Globus pallidus (tissue), 1 donor: ENCODE measurements at regions not wholly inside any gene's neighbourhood (a gene's known extent, or its start where the extent isn't known, plus 50 kb on each side); places are given as distances from the start of the nearest gene placed in this dataset.
"Not testable (repeated sequence)": the region's sequence is repeated elsewhere in the genome, so short reads cannot be mapped to it uniquely, and the experiment has no call there.

ENCODE experiments used
- DNase-seq: peaks from one replicate; pipeline ENCODE4 v3.0.0-alpha.2; 2015; ENCODE audit warnings: low spot score

DNA sequence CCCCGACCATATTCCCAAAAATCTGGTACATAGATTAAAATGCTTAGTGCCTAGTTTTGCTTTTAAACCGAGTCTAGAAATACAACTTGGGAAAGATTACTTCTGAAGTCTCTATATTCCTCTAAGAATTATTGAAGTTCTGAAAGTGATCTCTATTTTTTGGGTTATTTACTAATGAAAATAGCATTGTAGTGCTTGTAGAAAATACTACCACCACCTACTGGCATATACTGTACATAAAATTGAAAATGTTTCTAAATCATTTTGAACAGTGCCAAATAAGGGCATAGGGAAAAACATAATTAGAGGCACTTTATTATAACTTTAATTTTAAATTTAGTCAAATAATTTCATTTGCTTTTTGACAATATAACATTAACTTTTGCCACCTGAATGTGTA lies 1399.6 kb upstream of the ZEB2 start:
- DNase-seq, result no peak

DNA sequence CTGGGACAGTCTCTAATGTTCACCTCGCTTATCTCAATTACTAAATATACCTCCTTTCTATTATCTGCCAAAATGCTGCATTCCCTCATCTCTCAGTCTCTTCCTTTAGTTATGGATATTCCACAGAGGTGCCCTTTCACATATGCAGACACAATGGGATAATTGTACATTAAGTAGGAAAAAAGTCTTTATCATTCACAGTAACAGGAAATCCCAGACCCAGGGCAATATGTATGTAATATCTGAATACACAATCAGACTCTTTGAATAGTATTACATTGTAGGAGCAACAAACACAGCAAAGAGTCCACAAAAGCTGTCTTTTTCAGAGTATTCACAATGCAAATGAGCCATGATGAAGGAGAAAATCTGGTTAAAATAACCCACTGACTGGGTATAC lies 1399.0 kb upstream of the ZEB2 start:
- no peak for DNase-seq

DNA sequence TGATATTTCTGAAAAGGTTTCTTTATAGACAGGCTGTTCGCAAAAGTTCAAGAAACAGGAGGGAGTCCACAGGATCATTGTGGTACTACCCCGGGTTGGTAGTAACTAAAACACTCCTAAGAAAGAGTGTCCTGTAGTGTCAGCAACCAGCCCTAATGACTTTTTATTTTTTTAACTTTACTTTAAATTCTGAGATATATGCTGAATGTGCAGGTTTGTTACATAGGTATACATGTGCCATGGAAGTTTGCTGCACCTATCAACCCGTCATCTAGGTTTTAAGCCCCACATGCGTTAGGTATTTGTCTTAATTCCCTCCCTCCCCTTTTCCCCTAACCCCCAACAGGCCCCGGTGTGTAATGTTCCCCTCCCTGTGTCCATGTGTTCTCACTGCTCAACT lies 1396.9 kb upstream of the ZEB2 start:
- DNase-seq, result no peak

DNA sequence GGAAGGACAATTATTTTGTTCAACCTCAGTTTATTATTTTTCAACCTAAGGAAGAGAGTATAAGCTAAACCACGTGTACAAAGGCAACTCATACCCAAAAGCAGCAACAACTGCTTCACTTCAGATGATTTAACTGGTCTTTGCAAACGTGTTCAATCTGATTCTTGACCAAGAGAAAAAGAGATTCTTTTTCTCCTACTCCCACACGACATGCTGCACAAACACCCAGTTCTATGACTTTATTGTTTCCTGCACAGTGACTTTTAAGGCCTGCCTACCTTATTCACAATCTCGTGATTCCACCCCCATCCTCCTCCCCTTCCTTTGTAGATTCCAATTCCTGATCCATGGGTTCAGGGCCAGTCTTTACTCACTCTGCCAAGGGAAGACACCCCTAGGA lies 1394.8 kb upstream of the ZEB2 start:
- DNase-seq, result no peak

DNA sequence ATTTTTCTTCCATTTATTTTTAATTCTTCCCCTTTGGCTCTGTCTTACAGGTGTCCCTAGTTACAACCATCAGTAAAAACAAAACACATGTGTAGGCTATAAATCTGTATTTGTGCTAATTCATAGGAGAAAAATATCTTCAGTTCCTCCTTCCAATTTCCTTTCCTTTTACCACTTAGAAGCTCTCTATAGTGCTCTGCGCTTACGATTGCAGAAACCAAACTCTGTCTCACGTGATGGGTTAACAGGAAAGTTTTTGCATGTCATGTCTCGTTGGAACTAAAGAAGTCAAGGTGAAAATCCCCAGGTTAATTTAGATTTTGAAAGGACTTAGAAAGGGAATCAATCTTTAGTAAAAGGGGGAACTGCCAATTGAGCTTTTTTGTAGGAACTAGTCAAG lies 1390.5 kb upstream of the ZEB2 start:
- DNase-seq, result no peak

DNA sequence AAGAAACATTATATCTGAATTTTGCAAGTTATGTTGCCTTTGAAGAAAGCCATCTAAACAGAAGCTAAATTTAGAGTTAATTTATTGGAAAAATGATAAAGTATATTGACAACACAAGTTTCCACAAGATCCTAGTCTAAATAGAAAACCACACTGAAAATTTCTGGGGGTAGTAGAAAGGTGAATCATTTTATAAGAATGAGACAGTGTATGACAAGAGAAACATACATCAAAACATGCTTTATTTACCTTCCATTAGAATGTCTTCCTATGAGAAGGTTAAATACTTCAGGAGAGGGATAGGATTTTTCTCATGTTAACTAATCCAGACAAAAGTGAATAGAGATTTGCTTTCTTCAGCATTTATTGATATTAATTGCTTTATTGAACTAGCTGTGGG lies 1389.8 kb upstream of the ZEB2 start:
- DNase-seq, result no peak

DNA sequence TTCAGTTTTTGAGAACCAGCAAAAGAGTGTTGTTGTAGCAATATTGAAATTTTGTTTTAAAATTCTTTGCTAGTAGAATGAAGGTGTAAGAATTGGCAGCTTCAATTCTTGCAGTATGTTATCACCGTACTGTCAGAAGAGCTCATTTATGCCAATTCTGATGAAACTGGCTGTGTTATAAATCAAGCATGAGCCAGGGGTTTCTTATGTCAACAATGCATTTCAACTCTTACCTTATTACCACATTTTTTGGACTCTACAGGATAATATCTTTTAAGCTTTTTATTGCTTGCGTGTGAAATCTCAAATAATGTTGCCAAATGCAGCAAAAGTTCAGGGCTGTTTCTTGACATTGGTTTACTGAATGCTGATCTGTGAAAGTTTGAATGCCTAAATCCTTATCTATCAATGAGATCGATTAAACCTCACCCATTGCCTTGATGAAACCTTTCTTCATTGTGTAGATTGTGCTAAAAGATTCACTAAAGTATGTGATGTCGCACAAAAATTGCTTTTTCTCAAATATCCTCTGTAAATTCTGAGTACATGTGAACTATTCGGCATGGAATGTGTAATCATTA lies 1389.3 kb upstream of the ZEB2 start:
- no peak for DNase-seq

DNA sequence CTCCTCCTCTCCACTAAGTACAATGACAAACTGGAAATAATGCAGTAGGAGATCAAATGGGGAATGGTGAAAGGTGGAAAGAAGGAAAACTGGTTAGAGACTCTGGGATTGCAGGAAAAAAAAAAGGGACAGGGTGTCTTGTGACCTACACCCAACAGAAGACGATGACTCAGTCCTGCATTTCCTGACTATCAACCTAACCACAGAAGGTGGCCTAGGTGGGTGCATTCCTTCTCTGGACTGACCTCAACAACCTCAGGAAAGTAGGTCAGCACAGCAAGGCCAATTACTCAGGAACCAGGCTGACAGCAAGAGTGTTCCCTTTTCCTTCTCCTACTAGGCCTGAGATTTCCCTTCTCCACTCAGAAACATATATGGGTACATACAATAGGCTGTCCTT lies 1386.4 kb upstream of the ZEB2 start:
- DNase-seq, result no peak

DNA sequence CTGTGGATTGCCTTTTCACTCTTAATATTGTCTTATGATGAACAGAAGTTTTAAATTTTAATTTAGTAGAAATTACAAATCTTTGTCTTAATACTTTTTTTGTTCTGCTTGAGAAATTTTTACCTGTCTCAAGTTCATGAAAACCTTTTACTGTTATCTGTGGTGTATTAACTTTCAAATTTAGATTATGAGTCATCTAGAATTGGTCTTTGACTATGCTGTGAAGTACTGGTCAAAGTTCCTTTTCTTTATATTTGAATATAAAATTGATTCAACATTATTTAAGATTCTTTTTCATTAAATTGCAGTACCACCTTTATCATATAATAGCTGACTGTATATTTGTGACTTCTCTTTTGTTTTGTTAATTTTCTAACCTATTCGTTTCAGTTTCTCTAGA lies 1385.5 kb upstream of the ZEB2 start:
- no peak for DNase-seq

DNA sequence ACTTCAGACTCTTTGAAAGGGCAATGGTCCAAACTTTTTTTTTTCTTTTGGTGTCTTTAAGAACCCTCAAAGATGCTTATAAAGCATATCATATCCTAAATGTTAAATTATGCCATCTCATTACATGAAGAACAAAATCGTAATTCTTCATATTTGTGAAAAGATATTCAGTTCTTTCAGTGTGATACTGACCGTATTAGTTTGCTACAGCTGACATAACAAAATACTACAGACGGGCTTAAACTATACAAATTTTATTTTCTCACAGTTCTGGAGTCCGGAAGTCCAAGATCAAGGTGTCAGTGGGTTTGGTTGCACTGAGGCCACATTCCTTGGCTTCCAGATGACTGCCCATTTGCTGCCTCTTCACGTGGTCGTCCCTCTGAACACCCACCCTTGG lies 1377.2 kb upstream of the ZEB2 start:
- DNase-seq, result no peak

DNA sequence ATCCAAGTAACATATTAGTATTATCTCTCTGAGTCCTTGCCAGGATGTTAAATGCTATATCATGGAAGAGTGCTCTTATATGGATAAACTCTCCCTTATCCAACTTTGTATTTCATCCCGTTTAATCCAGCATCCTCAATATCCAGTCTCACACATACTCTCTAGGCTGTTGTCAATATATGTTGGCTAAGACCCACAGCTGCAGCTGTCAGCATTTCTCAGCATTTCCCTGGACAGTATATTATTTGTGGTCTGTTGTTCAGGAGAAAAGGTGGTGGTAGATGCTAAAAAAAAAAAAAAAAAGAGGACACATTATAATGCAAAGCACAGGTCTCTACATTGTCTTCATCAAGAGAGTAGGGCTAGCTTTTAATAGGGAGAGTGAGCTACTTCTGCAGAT lies 1368.0 kb upstream of the ZEB2 start:
- no peak for DNase-seq

DNA sequence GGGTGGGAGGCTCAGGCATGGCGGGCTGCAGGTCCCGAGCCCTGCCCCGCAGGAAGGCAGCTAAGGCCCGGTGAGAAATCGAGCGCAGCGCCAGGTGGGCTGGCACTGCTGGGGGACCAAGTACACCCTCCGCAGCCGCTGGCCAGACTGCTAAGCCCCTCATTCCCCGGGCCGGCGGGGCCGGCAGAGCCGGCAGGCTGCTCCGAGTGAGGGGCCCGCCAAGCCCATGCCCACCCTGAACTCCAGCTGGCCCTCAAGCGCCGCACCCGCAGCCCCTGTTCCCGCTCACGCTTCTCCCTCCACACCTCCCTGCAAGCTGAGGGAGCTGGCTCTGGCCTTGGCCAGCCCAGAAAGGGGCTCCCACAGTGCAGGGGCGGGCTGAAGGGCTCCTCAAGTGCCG lies 1361.1 kb upstream of the ZEB2 start:
- DNase-seq, result not testable (repeated sequence)

DNA sequence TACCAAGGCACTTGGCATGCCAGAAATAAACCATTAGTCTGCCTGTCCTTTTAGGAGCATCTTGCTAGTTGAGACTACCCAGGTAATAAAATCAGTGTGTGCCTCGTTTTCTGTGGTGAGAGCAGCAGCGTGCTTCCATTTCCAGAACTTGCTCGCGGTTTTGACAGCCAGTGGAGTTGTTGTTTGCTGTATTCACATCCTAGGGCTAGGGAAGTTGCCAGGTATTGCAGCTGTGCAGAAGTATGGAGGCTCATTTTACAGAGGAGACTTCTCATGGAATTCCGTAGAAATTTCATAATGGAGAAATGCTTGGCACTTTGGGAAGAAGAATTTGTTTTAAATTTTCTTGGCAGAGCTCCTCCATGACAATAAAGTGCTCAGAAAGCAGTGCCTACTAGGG lies 1355.1 kb upstream of the ZEB2 start:
- no peak for DNase-seq

DNA sequence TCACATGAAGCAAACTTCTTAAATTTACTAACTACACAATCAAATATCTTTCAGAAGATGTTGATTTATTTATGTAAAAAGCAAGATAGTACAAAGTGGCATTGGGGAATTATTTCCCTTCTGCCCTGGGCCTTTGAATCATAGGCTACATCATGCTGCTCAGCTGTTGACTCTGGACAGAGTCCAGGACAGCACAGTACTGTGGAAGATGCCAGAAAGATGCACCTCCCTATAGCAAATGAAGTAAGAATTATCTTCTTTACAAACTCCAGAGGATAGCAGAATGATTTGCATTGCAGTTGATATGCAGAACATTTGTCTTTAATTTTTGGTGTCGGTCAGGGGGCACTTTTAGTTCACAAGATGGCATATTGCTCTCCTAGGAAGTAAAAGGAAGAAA lies 1354.5 kb upstream of the ZEB2 start:
- peak; percentile 24 for DNase-seq

DNA sequence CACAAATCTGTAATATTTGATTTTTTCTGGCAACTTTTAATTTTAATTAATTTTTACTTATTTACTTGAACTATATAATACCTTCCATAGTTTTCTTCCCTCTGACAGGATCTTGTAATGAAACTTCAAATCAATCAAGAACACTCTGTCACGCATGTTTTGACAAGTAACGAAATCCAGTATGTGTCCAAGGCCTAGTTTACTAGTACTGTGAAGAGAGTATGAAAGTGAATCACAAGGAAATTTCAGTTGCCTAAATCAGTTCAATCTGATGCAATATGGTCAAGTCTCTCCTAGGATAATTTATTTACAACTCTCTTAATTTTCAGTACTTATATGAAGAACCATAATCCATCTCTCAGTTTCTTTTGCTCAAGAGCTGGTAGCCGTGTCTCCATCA lies 1344.6 kb upstream of the ZEB2 start:
- no peak for DNase-seq

DNA sequence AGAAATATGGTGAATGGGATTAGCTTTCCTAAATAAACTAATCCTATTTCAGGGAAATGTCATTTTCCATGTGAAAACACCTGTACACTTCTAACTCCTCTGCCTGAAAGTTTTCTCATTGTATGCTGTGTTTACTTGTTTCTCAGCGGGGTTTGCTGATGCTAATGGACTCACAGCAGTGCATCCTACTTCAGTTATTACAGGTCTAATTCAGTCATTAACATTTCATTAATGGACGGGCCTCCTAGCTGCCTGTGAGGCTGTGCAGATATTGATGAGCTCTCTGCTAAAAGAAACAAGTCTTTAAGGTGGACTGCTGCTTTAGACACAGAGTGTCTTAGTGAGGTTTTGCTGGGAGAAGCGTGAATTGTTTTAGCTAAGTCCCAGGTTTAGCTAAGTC lies 1342.0 kb upstream of the ZEB2 start:
- DNase-seq, result no peak

DNA sequence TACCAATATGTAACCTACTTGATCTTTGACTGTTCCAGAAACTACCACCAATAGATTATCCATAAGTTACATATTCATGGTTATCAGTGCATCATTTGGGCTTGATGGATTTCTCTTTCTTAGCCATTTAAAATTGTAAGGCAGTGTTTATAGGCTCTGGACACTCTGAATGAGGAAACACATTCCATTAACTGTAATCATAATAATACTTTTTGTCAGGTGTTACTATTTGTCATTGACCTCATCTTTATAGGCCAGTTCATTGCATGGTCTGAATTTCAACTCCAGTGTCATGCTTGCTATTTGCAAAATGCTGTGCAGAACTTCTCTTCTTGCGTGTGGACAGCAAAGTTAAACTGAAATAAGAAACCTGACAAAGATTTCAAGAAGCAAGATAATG lies 1340.2 kb upstream of the ZEB2 start:
- no peak for DNase-seq

DNA sequence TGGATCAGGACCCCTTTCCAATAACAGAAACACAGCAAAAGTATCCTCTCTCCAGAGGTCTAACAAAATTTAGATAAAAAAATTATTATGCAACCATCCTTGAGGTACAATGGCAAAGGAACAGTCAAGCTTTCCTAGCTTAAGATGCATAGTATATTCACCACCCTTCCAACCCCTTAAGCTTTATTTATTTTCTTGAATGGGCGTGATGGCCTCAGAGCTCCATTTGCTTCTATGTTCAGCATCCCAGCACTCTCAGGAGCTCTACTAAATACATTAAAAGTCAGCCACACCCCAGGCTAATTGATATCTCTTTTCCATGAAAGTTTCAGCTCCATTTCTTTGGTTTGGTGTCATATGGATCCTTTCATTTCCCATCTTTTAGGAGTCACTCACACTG lies 1335.2 kb upstream of the ZEB2 start:
- DNase-seq, result no peak

DNA sequence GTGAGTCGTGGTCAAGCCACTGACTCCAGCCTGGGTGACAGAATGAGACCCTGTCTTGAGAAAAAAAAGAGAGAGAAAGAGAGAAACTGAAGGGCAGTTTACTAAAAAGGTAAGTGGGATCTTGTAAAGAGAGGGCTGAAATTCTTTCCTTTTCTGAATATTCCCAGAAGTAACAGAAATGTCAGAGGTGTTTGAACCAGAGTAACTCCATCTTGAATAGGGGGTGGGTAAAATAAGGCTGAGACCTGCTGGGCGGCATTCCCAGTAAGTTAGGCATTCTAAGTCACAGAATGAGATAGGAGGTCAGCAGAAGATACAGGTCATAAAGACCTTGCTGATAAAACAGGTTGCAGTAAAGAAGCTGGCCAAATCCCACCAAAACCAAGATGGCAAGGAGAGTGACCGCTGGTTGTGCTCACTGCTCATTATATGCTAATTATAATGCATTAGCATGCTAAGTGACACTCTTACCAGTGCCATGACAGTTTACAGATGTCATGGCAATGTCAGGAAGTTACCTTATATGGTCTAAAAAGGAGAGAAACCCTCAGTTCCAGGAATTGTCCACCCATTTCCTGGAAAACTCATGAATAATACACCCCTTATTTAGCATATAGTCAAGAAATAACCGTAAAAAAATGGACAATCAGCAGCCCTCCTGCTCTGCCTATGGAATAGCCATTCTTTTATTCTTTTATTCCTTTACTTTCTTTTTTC lies 1334.3 kb upstream of the ZEB2 start:
- DNase-seq, result no peak

DNA sequence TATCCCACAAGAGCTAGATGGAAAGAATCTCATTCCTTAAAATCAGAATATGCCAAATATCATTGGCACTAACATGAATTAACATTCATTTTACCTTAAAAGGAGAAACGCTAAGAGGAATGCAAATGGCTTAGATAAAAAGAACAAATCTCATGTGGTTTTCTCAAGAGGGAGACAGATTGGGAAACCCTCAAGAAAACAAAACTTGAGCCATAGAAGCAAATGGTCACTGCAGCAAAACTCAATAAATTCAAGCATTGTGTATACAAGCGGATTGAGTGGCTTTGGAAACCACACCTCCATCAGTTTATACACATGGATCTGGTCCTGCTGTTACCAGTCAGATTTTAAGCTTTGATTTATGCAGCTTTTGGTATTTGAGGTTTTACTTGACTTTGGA lies 1331.8 kb upstream of the ZEB2 start:
- DNase-seq, result no peak

DNA sequence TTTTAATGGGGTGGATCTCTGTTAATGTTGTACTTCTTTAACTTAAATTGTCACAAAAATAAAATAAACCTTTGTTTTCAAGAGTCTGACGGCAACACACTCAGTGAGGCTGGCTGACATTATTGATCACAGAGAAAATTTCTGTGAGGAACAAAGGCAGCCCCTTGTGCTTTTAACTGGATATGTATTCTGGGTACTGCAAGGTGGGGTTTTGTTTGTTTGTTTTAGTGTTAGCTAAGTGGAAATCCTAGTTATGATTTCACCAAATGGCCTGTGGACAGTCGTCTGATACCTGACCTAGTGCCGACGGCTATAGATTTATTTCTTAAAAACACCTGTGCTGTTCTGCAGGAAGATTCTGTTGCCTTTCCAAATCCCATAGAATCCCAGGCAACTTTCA lies 1329.5 kb upstream of the ZEB2 start:
- no peak for DNase-seq

DNA sequence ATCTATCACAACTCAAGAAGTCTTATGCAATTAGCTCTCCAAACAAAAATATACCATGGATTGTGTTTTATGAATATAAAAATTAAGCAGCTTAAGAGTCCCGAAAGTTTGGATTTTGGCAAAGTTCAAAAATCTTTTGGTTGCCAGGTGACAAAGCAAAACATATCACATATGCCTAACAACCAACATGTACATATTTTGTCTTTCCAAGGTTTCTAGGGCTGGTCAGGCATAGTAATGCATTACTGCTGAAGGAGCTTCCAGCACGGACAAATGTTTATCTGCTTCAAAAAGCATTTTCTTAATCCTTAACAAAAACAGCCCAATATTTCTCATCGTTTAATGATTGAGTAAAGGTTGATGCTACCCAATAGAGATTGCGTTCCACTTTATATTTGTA lies 1327.1 kb upstream of the ZEB2 start:
- DNase-seq, result no peak

DNA sequence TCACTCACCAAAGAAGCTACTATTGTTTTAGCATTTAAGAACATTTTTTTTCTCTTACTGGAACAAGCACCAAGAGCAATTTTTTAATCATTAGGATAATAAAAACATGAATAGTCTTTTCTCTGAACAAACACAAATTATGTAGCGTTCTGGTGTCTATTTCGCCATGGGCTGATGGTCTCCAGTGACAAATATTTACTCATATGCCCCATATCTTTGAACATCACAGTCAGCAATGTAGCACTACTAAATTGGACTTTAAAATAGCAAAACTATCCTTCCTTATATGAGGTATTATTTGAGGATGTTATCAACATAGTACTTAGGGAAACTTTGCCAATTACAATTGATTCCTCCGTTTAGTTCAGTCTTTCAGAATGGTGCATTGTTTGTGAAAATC lies 1326.0 kb upstream of the ZEB2 start:
- no peak for DNase-seq

DNA sequence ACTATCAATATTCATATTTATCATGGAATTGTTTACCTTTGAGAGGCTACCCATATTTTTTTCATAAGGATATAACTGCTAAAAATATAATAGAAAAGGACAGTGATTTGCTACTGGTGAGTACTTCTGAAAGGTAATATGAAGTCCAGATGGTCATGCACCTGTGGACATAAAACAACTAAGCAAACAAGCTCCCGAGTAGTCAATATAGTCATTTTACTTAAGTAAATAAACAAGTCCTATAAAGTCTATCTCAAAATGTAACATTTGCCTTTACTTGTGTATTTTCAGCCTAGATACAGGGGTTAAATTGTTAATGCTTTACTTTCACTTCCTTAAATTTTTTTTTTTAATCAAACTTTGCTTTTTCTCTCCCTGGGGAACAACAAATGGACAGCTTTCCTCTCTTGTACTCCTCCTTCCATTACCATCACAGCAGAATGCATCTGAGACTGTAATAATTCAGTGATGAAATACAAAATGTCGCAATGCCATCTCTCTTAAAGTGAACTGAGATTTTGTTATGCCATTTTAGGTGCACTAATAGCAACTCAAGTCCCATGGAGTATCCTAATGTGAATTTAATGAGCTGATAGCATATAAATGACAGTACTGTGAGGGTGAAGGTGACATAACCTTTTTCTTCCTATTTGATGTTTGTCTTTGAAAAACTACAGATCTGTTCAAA lies 1325.4 kb upstream of the ZEB2 start:
- DNase-seq, result no peak
